GM13977 (cell line): ENCODE measurements at regions not wholly inside any gene's neighbourhood (a gene's known extent, or its start where the extent isn't known, plus 50 kb on each side); places are given as distances from the start of the nearest gene placed in this dataset.
"Not testable (repeated sequence)": the region's sequence is repeated elsewhere in the genome, so short reads cannot be mapped to it uniquely, and the experiment has no call there.

ENCODE experiments used
- DNase-seq: peaks from one replicate; pipeline ENCODE4 v3.0.0; 2012; ENCODE audit warnings: low spot score
- in situ Hi-C: fragments of 300-500 bp; cut with MboI; formaldehyde crosslinking; loops from one replicate; pipeline ENCODE4 v1.12.0; 2022; ENCODE audit warnings: low sequenced_read_pairs, low pct_unique_long_range_greater_than_20kb, mixed read lengths, inconsistent platforms; ENCODE audit not compliant: unreplicated experiment
- TF ChIP-seq, protein P1 (sequence below): IDR thresholded peaks from 2 replicates; pipeline ENCODE4 v1.5.1; 2012; ENCODE audit warnings: mild to moderate bottlenecking, control low read depth; ENCODE audit not compliant: insufficient read depth; ENCODE audit errors: extremely low read depth, missing control alignments

DNA sequence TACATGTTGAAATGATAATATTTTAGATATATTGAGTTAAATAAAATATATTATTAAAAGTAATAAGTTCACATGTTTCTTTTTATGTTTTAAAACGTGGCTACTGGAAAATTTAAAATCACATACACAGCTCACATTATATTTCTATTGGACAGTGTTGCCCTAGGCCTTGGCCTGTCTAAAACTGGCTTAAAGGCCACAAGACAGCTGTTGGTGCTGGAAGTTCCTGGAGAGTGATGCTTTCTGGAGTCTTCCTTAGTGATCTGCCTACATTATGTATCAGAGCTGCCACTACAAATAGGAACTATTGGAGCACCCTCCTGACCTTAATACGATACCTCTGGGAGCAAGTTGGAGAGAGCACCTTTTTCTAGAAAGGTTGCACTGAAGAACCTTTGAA, 254.1 kb upstream of the C2CD4B start:
- DNase-seq, result no peak
- in situ Hi-C loops, result no loop called here

DNA sequence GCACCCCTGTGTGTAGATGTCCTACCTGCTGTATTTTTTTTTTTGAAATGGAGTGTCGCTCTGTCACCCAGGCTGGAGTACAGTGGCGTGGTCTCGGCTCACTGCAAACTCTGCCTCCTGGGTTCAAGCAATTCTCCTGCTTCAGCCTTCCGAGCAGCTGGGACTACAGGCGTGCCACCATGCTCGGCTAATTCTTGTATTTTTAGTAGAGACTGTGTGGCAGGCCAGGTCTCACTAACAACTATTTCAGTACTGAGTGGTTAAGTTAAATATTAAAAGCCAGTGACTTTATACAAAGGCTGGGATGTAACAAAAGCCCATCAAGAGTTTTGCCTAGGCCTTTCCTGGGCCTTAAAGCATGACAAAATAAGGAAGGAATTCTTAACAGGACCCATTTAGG, 255.3 kb upstream of the C2CD4B start:
- DNase-seq, in situ Hi-C loops: not testable (repeated sequence)

More for the DNA sequence above, 254.1 kb upstream of the C2CD4B start:
- TF ChIP-seq, protein P1, sequence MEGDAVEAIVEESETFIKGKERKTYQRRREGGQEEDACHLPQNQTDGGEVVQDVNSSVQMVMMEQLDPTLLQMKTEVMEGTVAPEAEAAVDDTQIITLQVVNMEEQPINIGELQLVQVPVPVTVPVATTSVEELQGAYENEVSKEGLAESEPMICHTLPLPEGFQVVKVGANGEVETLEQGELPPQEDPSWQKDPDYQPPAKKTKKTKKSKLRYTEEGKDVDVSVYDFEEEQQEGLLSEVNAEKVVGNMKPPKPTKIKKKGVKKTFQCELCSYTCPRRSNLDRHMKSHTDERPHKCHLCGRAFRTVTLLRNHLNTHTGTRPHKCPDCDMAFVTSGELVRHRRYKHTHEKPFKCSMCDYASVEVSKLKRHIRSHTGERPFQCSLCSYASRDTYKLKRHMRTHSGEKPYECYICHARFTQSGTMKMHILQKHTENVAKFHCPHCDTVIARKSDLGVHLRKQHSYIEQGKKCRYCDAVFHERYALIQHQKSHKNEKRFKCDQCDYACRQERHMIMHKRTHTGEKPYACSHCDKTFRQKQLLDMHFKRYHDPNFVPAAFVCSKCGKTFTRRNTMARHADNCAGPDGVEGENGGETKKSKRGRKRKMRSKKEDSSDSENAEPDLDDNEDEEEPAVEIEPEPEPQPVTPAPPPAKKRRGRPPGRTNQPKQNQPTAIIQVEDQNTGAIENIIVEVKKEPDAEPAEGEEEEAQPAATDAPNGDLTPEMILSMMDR, result no peak

DNA sequence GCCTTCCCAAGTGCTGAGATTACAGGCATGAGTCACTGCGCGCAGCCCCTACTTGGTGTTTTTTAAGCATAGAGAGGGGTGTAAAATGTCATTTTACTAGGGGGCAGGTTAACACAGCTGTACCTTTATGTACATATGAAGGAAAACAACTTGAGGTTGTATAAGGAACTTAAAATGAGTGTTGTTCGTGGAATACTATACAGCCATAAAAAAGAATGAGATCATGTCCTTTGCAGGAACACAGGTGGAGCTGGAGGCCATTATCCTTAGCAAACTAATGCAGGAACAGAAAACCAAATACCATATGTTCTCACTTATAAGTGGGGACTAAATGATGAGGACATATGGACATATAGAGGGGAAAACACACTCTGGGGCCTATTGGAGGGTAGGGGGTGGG, 256.2 kb upstream of the C2CD4B start:
- in situ Hi-C loops, result no loop called here
- TF ChIP-seq, protein P1, result no peak
- no peak for DNase-seq

DNA sequence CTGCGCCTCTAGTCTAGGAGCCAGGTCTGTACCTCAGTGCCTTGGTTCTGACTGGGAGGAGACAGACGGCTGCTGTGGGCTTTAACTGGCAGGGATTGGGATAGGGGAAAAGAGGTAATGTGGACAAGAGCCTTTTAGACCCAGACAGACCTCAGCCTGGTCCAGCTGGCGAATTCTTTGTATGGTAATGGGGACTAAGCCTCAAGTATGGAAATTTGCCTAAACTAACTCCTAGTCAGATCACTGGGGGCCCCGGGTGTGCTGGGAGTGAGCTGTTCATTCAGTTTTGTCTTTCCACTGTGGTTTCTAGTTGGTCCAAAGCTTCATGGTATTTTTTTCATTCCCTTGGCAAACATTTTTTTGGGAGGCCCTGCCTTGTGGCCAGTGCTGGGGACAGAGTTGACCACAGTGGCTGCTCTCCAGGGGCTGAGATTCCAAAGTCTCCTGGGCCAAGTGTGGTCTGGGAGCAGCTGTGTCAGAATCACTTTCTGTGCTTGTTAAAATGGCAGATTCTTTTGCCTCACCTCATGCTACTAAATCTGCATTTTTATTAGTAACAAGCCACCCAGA, 261.4 kb upstream of the C2CD4B start:
- in situ Hi-C loops, result no loop called here
- TF ChIP-seq, protein P1, result no peak
- no peak for DNase-seq

DNA sequence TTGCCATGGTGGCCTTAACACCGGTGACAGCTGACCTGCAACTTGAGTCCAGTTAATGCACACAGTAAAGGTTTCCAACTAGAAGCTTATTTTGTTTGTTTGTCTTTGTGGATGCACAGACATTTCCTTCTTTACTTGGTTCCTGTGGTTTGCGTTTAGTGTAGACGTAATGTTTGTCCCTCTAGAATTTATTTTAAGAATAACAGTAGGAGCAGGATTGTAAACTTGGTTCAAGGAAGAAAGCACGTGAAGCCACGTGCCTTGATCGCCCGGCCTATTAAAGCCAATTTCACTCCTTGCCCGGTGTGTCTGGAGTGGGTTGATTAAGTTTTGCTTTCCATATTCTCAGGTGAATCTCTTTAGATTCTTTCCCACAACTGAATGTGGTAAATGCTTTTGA, 263.2 kb upstream of the C2CD4B start:
- TF ChIP-seq, protein P1, result no peak
- in situ Hi-C loops, result no loop called here
- DNase-seq, result no peak

DNA sequence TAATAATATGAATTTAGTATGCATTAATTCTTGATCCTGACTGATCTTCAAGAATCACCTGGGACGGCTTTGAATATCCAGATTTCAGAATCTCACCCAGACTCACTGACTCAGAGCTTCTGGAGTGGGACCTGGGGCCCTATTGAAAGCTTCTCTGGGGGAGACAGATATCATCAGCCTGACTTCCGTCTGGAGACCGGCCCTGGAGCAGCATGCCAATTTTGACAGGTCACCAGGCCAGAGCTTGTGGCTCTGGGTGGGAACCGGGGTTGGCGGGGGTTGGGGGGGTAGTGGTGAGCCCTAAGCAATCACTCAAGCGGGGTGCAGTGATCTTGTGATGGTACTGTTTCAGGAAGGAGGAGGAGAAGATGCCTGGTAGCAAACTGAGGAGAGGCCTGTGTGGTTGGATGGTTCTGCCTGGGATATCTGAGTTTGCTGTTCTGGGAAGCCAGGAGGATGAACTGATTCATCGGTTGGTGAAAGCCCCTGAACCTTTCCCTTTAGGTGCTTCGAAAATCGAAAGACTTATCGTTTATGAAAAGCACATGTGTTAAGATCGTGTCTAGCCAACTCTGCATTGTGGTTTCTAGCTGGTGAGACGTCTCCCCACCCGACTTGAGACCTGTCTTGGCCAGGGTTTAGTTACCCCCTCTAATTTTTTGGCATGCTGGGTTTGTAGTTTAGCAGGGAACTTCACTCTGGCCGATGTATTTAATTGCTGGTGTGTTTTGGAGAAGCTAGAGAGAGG, 263.9 kb upstream of the C2CD4B start:
- no peak for DNase-seq
- TF ChIP-seq, protein P1, result no peak
- in situ Hi-C loops, result no loop called here

DNA sequence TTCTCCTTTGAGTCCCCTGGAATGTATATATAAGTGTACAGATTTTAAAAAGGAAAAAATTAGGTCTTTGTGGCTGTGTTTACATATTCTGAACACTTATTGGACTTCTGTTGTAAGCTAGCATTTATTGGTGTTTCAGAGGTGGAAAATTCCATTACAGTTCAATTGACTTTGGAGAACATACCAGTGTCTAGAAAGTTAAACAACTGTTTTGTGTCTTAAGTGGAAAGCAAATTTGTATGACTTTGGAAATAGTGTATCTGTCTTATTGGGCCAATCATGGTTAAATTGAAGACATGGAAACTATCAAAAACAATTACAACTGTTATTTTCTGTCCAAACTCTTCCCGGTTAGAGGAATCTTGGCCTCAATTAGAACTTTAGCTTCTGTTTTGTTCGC, 265.0 kb upstream of the C2CD4B start:
- TF ChIP-seq, protein P1, result no peak
- in situ Hi-C loops, result no loop called here
- DNase-seq, result no peak
